Natural killer cell (primary cell): ENCODE measurements at regions not wholly inside any gene's neighbourhood (a gene's known extent, or its start where the extent isn't known, plus 50 kb on each side); places are given as distances from the start of the nearest gene placed in this dataset.
A peak's percentile ranks its signal among the peaks of the same experiment; 100 is the strongest.

Experiments used
- ATAC-seq, 3 donors: fragments of 150-1000 bp in 2 of 3; fragments of 200-7000 bp in 1 of 3; cut with Tn5 transposase; 1 replicate in 1 of 3; 2 replicates in 2 of 3; pipeline ENCODE4 v1.10.0; 2021; ENCODE audit warnings: mild to moderate bottlenecking in 2 of 3, moderate library complexity in 2 of 3
- DNase-seq, 2 donors: peaks; one replicate each; pipeline versions ENCODE4 v3.0.0 to v3.0.0-alpha.2; 2013 to 2021; ENCODE audit warnings: mixed read lengths in 1 of 2
- H3K27ac ChIP-seq: one replicate; pipeline ENCODE4 v1.5.1; 2013; ENCODE audit warnings: mild to moderate bottlenecking, low read length
- H3K27me3 ChIP-seq: one replicate; pipeline ENCODE4 v1.6.1; 2013; ENCODE audit warnings: low read length; ENCODE audit not compliant: control insufficient read depth, insufficient read depth
- H3K36me3 ChIP-seq: one replicate; pipeline ENCODE4 v1.6.1; 2013; ENCODE audit warnings: low read length; ENCODE audit not compliant: control insufficient read depth, insufficient read depth
- H3K4me1 ChIP-seq: one replicate; pipeline ENCODE4 v1.6.1; 2013; ENCODE audit warnings: low read length; ENCODE audit not compliant: control insufficient read depth, insufficient read depth
- H3K4me3 ChIP-seq: one replicate; pipeline ENCODE4 v1.5.1; 2013; ENCODE audit warnings: low read length
- H3K9me3 ChIP-seq: one replicate; pipeline ENCODE4 v1.6.1; 2013; ENCODE audit warnings: low read length; ENCODE audit not compliant: control insufficient read depth, insufficient read depth
- H3K27ac Mint-ChIP-seq, 2 donors: one replicate each; pipeline ENCODE4 v1.8.0; 2022; ENCODE audit warnings: mild to moderate bottlenecking in 2 of 2, mixed read lengths in 2 of 2, moderate library complexity in 1 of 2
- H3K27me3 Mint-ChIP-seq, 2 donors: one replicate each; pipeline ENCODE4 v1.8.0; 2022; ENCODE audit warnings: low read depth in 2 of 2, mixed read lengths in 2 of 2
- H3K36me3 Mint-ChIP-seq: one replicate; pipeline ENCODE4 v1.8.0; 2022; ENCODE audit warnings: mixed read lengths
- H3K4me1 Mint-ChIP-seq, 2 donors: one replicate each; pipeline ENCODE4 v1.8.0; 2022; ENCODE audit warnings: mixed read lengths in 2 of 2
- H3K4me3 Mint-ChIP-seq: one replicate; pipeline ENCODE4 v1.8.0; 2022; ENCODE audit warnings: mild to moderate bottlenecking, moderate library complexity, mixed read lengths
- H3K9me3 Mint-ChIP-seq, 2 donors: one replicate each; pipeline ENCODE4 v1.8.0; 2022; ENCODE audit warnings: mixed read lengths in 2 of 2
- WGBS: methylation state at CpG from one replicate; pipeline ENCODE4 v1.1.7; 2013; ENCODE audit warnings: missing lambda C conversion rate; ENCODE audit not compliant: insufficient coverage; 5-methylcytosine and 5-hydroxymethylcytosine counted together
- intact Hi-C: fragments of 100-400 bp; cut with micrococcal nuclease; formaldehyde crosslinking; loops from one replicate; pipeline ENCODE4 v1.14.2; 2022
- TF ChIP-seq, protein P1 (sequence below): fragments of 200-600 bp; IDR thresholded peaks from one replicate; pipeline ENCODE4 v1.8.0; 2022; ENCODE audit warnings: antibody characterized with exemption

DNA sequence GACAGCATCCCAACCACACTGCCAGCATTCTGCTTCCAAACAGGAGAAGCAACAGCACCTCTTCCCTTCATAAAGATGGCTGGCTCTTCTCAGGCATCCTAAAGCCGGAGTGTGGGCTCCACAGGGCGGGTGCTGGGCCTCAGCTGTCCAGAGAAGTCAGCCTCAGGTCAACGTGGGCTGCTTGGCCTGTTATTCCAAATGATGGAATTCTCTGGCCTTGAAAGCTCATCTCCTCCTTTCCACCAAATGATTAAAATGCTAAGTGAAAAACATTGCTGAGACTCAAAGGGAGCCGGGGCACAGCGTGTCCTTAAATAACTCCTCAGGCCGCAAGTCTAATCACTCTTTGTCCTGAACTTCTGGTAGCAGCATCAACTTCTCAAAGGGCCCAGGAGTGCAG is 53.1 kb upstream of the CPXM2 start:
- H3K27me3 ChIP-seq: no peaks in the 10 kb centered on the region
- H3K27ac Mint-ChIP-seq: no peak overlapping the region
- intact Hi-C loops: no loop called here
- no peaks in the 10 kb centered on the region for H3K36me3 ChIP-seq
- H3K4me3 ChIP-seq: no peak overlapping the region
- ATAC-seq: no peak
- H3K4me1 ChIP-seq: no peaks in the 10 kb centered on the region
- WGBS: 86% methylated on average over 6 of the region's 6 CpGs
- no peak for DNase-seq
- H3K9me3 Mint-ChIP-seq: no peaks in the 10 kb centered on the region
- no peak overlapping the region for H3K4me3 Mint-ChIP-seq
- H3K9me3 ChIP-seq: no peaks in the 10 kb centered on the region
- no peak overlapping the region for H3K27ac ChIP-seq
- H3K4me1 Mint-ChIP-seq: peaks cover 0 to 4% of the 10 kb centered on the region in 2 donors
- H3K27me3 Mint-ChIP-seq: peaks cover 0 to 7% of the 10 kb centered on the region in 2 donors
- TF ChIP-seq, protein P1, sequence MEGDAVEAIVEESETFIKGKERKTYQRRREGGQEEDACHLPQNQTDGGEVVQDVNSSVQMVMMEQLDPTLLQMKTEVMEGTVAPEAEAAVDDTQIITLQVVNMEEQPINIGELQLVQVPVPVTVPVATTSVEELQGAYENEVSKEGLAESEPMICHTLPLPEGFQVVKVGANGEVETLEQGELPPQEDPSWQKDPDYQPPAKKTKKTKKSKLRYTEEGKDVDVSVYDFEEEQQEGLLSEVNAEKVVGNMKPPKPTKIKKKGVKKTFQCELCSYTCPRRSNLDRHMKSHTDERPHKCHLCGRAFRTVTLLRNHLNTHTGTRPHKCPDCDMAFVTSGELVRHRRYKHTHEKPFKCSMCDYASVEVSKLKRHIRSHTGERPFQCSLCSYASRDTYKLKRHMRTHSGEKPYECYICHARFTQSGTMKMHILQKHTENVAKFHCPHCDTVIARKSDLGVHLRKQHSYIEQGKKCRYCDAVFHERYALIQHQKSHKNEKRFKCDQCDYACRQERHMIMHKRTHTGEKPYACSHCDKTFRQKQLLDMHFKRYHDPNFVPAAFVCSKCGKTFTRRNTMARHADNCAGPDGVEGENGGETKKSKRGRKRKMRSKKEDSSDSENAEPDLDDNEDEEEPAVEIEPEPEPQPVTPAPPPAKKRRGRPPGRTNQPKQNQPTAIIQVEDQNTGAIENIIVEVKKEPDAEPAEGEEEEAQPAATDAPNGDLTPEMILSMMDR: no peak
- no peaks in the 10 kb centered on the region for H3K36me3 Mint-ChIP-seq

DNA sequence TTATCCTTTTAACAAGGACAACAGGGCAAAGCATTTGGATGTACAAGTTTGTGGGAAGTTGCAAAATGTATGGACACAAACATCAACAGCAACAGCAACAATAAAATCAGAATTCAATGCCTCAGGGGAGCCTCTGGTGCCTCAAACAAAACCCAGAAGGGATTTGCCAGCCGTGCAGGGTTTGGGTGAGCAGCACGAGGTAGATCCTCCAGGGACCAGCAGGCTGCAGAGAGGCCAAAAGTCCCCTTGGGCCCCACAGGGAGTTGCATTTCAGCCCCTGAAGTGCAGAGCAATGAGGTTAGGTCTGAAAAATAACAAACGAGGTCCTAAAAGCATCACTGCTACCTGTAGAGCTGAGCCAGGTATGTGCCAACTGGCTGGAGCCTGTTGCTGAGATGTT is 51.7 kb upstream of the CPXM2 start:
- H3K27me3 Mint-ChIP-seq: peaks cover 0 to 2% of the 10 kb centered on the region in 2 donors
- intact Hi-C loops: no loop called here

GRCh38 chr10:123942114-123942861 is 50.7 kb upstream of the CPXM2 start:
- no peaks in the 10 kb centered on the region for H3K36me3 Mint-ChIP-seq
- H3K4me3 ChIP-seq: no peak overlapping the region
- H3K27me3 Mint-ChIP-seq: peaks cover 0 to 2% of the 10 kb centered on the region in 2 donors
- no peaks in the 10 kb centered on the region for H3K36me3 ChIP-seq
- no peak overlapping the region for H3K27ac Mint-ChIP-seq
- ATAC-seq (peak in 1 of 3 donors; percentile 57), DNase-seq (no peak)
- TF ChIP-seq, protein P1: no peak
- no peak overlapping the region for H3K4me3 Mint-ChIP-seq
- intact Hi-C loops: no loop called here
- no peaks in the 10 kb centered on the region for H3K27me3 ChIP-seq
- no peaks in the 10 kb centered on the region for H3K9me3 Mint-ChIP-seq
- no peak overlapping the region for H3K27ac ChIP-seq
- H3K4me1 ChIP-seq: no peaks in the 10 kb centered on the region
- 63% methylated on average over 10 of the region's 11 CpGs for WGBS
- no peaks in the 10 kb centered on the region for H3K9me3 ChIP-seq
- H3K4me1 Mint-ChIP-seq: peaks cover 8 to 12% of the 10 kb centered on the region in 2 donors

More for the DNA sequence above, 51.7 kb upstream of the CPXM2 start:
- no peak overlapping the region for H3K4me3 ChIP-seq
- peaks cover 0 to 4% of the 10 kb centered on the region in 2 donors for H3K4me1 Mint-ChIP-seq
- TF ChIP-seq, protein P1: no peak
- no peak overlapping the region for H3K27ac Mint-ChIP-seq
- DNase-seq (no peak), ATAC-seq (no peak)
- no peaks in the 10 kb centered on the region for H3K4me1 ChIP-seq
- WGBS: 58% methylated on average over 3 of the region's 3 CpGs
- no peaks in the 10 kb centered on the region for H3K36me3 Mint-ChIP-seq
- H3K4me3 Mint-ChIP-seq: no peak overlapping the region
- no peaks in the 10 kb centered on the region for H3K27me3 ChIP-seq
- H3K36me3 ChIP-seq: no peaks in the 10 kb centered on the region
- H3K27ac ChIP-seq: no peak overlapping the region
- H3K9me3 Mint-ChIP-seq: no peaks in the 10 kb centered on the region
- no peaks in the 10 kb centered on the region for H3K9me3 ChIP-seq
